Activated naive CD8-positive, alpha-beta T cell treated with anti-CD3 and anti-CD28 coated beads, Interleukin-2, amount 50 U/mL, for 16 hours (primary cell): ENCODE measurements at regions not wholly inside any gene's neighbourhood (a gene's known extent, or its start where the extent isn't known, plus 50 kb on each side); places are given as distances from the start of the nearest gene placed in this dataset.
"Not testable (repeated sequence)": the region's sequence is repeated elsewhere in the genome, so short reads cannot be mapped to it uniquely, and the experiment has no call there.

Experiments
- DNase-seq: peaks from one replicate; pipeline ENCODE4 v3.0.0-alpha.2; 2020; ENCODE audit warnings: low read depth, low spot score

DNA sequence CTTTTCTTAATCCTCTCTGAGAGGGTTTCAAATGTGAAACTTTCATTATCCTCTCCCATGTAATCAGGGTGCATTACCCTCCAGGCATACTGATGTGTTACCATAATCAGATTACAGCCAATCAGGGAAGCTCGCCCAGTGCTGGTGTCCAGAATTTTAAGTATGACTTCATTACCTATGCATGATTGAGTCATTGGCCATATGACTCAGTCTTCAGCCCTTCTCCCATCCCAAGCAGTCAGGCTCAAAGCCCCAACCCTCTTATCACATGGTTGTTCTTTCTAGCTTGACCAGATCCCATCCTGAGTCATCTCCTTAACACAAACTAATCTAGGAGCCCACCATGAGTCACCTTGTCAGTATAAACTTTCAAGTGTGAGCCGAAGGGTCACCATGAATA, 1668.1 kb upstream of the AGA start:
- DNase-seq = no peak

GRCh38 chr4:179110816-179111215, 1668.6 kb upstream of the AGA start:
- no peak for DNase-seq

DNA sequence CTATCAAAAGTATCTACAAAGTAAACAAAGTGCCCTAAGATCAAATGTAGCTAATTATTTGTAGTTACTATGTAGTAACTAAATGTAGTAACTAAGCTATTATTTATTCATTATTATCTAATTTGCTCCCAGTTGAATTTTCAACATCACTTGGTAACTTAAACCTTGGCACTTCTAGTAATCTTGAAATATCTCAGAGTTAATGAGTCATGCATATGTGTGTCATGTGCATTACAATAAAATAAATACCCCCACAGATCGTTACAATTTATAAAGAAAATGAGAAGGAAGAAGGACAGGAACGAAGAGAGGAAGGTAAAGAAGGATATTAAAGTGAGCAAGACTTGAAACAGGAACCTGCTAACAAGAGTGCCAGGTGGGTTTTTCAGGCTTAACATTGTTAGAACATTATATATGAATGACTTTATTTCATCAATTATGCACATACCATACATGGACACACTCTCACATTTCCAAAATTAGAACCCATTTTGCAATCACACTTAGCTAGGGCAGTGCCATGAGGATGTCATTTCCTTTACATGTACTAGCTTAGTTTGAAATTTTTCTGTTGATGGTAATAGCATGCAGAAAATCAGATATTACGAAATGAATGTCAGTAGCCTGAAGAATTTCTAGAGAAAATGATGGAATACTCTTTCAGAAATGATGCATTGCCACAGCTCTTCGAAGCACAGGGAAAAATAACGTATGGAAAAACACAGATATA, 1670.4 kb upstream of the AGA start:
- no peak for DNase-seq

DNA sequence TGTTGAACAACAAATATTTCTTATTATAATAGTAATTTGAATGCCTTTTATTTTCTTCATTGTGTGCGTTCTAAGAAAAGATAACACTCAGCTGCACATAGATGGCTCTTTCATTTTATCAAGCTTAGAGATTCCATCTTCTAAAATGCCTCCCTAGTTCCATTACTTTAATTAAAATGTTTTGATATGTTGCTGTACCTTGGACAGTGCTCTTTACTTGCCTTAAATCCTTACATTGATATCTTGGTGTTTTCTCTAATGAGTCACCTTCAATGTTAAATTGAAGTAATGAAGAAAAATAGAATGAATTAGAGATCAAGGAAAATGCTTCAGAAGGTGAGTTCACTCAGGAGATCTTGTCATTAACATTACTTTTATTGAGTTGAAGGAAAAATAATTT, 1672.4 kb upstream of the AGA start:
- no peak for DNase-seq

- DNase-seq = no peak
Measured at GRCh38 chr4:179116011-179116410, 1673.8 kb upstream of the AGA start.

DNA sequence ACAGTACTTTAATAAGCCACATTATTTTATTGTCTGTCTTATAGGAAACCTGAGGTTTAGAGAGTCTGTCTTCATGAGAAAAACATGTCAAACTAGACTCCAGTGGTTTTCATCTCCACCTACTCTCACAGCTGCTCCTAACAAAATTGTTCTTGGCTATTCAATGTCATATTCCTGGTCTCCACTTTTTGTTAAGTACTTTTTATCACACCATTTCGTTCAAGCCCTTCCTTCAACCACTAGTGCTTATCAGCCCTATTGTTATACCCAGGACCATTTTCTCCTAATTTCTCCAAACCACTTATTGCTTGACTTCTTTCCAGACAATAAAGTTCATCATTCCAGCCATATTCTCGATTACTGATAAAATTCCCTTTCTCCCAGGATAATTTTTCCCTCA, 1674.3 kb upstream of the AGA start:
- DNase-seq = no peak

DNA sequence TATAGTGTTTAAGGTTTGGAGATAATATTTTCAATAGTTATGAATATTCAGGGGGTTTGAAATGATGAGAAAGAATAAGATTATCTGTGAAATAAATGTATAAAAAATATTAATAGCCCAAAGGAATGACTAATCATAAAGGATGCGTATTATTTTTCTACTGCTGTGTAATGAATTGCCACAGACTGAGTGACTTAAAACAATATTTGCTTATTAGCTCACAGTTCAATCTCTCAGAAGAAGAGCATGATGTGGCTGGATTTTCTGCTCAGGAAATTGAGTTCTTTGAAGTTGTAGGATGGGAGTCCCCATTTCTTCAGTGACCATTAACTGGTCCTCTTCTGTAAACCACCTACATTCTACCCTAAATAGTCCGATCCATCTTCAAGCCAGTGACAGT, 1680.8 kb upstream of the AGA start:
- DNase-seq = no peak

GRCh38 chr4:179124419-179124818, 1682.2 kb upstream of the AGA start:
- no peak for DNase-seq

DNA sequence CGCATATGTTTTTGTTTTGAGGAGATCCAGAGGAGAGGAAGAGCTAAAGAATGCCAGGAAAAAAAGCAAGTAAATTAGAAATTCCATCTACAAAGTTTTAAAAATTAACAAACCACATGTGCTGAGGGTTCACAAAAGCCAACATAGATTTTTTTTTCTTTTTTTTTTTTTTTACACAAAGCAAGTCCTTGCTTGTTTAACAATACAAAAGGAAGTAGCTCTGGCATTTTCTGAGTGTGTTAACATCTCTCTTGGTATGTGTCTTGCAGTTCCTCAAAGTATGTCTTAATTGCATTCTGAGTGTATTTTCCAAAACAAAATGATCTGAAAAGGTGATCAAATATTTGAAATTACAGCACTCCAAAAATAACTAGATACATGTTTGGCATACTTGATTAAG, 1682.7 kb upstream of the AGA start:
- DNase-seq = no peak

DNA sequence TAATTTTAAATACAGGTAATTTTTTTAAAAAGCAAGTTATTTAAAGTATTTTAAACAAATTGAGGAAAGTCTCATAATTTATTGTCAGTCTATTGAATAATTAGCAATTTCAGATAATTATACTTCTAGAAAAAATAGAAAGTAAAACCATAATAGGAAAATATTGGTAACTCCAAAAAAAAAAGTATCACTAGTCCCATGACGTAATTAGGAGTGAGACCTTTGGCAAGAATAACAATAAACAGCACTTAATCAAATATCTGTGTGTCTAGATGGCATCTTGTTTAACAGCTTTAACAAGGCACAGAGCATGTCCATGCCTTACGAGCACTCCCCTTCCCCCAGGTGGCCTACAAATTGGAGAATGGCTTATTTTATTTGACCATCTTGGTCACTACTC, 1683.6 kb upstream of the AGA start:
- DNase-seq = no peak

DNA sequence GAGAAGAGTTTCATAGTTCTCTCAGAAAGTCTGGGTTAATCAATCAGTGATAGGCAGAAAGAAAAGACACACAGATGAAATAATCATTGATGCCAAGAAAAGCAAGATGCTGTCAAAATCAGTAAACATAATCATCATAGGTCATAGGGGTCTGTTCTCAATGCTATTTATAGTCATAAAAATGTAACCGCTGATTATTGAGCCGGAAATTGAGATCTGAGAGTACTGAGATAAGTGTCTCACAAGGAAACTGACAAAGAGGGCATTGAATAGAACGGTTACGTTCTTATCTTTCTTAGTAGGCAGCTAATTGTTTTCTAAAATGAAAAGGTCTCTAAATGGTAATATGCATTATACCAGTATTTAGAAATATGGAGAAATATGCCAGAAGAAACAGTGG, 1686.1 kb upstream of the AGA start:
- DNase-seq = no peak

DNA sequence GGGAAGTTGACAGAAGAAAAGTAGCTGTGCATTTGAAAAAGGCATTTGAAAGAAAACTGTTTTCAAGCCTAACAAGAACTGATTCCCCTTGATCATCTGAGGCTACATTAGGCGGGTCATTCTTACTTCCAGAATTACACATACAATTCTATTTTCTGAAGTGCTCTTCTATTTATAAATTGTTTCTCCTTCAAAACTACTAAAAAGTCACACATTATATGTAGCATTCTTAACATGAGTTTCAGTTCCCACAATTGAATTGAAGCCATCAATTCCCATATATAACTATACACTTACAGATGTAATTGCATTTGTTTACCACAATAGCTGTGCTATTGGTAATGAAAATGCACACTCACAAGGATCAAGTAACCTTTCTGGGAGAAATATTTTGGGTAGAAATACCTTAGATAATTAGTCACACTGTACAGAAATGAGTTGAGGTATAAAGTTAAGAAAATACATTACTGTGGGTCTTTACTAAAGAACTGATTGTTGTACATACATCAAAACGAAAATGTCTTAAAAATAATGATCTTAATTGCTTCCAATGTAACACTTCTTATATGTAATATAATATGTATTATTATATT, 1688.0 kb upstream of the AGA start:
- DNase-seq = no peak

DNA sequence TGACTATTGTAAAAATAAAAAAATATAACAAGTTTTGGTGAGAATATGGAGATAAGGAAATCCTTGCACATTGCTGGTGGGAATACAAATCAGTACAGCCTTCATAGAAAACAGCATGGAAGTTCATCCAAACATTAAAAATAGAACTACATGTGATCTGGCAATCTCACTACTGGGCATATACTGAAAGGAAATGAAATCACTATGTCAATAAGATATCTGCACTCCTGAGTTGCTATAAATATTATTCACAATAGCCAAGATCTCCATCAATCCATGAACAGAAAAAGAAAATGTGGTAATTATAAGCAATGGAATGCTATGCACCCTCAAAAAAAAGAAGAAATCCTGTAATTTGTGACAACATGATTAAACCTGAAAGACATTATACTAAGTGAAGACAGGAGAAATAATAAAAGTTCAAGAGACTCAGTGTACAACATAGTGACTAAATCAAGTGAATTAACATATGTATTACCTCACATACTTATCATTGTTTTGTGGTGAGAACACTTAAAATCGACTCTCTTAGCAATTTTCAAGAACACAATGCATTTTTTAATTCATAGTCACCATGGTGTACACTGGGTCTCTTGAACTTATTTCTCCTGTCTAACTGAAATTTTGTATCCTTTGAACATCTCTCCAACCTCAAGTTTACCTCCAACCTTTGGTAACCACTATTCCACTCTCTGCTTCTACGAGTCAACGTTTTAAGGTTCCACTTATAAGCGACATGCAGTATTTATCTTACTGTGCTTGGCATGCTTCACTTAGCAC, 1703.7 kb upstream of the AGA start:
- DNase-seq = no peak

DNA sequence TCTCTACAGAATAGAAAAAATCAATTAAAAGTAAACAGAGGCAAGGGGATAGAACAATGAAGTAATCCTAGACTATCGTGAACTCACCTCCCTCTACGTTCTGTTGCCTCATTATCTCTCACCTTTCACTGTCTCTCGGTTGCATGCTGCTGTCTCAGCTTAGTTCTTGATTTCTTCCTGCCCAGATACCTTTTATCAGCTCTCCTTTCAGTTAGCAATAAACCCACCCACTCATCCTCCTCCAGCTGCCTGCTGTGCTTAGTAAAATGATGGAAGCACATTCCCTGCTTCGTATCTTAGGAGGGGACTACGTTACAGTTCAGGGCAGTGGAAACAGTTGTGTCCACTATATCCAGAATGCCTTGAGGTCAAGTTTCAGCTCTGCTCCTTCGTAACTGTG, 1709.5 kb upstream of the AGA start:
- no peak for DNase-seq

- no peak for DNase-seq
Measured at GRCh38 chr4:179163147-179163546, 1720.9 kb upstream of the AGA start.

DNA sequence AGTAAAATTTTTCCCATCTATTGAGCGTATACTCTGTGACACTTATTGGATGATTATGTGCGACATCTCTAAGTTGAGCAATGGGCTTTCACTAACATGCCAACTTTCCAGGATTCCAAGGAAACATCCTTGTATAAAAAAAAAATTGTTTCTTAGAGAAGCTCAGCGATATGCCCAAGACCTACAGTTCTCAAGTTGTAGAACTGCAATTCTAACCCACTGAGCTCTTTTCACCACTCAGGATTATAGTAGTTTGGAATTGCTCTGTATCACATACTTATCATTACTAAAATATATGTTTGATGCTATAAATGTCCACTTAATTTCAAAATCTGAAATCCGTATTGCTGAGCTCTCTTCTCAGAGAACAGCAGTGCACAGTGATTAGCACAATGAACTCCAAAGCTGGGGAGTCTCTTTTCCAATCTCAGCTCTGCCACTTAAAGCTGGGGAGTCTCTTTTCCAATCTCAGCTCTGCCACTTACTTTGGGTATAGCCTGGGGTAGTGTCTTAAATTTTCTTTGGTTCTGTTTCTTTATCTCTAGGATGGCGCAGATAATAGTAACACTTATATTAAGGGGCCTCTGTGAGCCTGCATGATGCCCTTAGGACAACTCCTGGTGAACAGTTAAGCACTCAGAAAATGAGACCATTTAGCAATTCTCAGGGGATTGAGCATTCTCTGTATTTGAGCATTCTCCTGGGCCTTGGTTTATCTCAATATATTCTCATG, 1722.2 kb upstream of the AGA start:
- no peak for DNase-seq

DNA sequence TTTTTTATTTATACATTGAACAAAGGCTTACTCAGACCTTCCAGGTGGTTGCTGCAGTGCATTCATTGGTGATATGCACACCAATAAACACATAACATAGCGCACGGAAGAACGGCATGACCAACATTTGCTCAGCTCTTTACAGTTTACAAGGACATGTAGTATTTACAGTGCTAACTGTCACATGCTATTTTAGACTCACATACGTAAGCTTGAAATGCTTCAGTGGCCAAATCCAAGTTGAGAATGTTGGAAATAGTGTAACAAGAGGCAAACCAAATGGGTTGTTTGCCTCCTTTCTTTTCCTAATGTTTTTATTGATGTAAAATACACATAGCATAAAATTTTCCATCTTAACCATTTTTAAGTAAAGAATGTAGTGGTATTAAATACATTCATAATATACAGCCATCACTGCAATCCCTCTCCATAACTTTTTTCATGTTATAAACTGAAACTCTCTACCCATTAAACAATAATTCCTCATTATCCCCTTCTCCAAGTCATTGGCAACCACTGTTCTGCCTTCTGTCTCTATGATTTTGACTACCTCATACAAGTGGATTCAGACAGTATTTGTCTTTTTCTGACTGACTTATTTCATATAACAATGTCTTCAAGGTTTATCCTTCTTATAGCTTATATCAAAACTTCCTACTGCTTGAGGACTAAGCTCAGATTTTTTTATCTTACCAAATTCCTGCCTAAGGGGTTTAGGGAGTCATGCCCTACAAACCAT, 1722.9 kb upstream of the AGA start:
- DNase-seq = no peak

DNA sequence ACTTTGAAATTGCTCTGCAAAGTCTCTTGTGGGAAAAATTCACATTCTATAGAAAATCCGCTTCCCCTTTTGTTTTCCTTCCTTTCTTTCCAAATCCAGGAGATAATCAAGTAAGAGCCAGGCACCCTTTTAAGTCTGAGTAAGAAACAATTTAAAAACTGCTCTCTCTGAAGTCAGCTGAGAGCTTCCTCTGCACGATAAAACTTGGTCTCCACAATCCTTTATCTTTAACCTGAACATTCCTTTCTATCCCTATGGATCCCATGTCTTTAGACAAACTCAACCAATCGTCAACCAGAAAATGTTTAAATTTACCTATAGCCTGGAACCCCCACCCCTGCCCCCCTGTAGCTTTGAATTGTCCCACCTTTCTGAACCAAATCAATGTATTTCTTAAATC, 1723.6 kb upstream of the AGA start:
- no peak for DNase-seq

GRCh38 chr4:179170308-179170707, 1728.1 kb upstream of the AGA start:
- DNase-seq = not testable (repeated sequence)

GRCh38 chr4:179182741-179183140, 1740.5 kb upstream of the AGA start:
- no peak for DNase-seq

DNA sequence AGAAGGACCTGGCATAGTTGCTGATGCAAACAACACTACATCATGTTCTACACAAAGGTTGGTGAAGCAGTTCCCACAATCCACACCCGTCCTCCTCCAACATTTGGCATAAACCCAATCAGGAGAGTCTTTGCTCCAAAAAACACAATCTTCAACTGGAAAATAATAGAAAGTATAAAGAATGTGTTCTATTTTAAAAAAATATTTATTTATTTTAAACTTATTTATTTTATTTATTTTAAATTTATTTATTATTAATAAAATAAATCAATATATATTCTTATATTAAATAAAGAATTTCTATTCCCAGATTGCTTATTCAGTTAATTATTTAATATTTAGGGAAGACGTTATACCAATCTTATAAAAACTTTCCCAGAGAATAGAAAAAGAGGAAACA, 1753.7 kb upstream of the AGA start:
- DNase-seq = no peak

DNA sequence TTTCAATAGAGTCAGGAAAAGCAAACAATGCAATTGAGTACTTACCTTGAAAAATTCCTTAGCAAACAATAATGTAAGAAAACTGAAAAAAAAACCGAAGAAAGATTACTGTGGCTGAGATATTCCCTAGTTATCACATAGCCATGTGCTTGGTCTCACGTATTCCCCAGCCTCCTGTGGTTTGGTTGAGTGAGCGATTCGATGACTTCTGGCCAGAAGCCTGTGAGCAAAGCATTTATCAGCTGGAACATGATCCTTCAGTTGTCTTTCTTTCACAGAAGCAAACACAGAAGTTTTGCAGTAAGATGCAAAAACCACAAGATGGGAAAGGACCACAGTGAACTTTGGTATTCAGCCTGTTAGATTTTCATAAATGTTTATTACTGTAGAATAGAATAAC, 1754.3 kb upstream of the AGA start:
- no peak for DNase-seq
